PFSK-1 (cell line): ENCODE measurements at regions not wholly inside any gene's neighbourhood (a gene's known extent, or its start where the extent isn't known, plus 50 kb on each side); places are given as distances from the start of the nearest gene placed in this dataset.

Experiments used
- FOXP2 ChIP-seq: optimal IDR thresholded peaks from 2 replicates; pipeline ENCODE3; 2011; ENCODE audit warnings: borderline replicate concordance, control low read depth, inconsistent platforms; ENCODE audit not compliant: insufficient read depth; ENCODE audit errors: extremely low read length, extremely low read depth
- POLR2AphosphoS5 ChIP-seq: IDR thresholded peaks from 2 replicates; pipeline ENCODE4 v1.6.1; 2012; ENCODE audit warnings: low read depth, mild to moderate bottlenecking, control low read depth, low read length, moderate library complexity
- REST ChIP-seq, 2 experiments: IDR thresholded peaks; 2 replicates each; pipeline versions ENCODE4 v1.6.1 to v1.8.0; 2011 to 2012; ENCODE audit warnings: low read depth in 2 of 2, low read length in 2 of 2, control low read depth in 1 of 2, inconsistent platforms in 1 of 2, mild to moderate bottlenecking in 1 of 2, moderate library complexity in 1 of 2; ENCODE audit not compliant: insufficient read depth in 1 of 2
- SIN3A ChIP-seq: IDR thresholded peaks from 2 replicates; pipeline ENCODE4 v1.6.1; 2012; ENCODE audit warnings: mild to moderate bottlenecking, low read length, moderate library complexity, borderline replicate concordance; ENCODE audit not compliant: insufficient read depth
- TAF1 ChIP-seq: IDR thresholded peaks from 2 replicates; pipeline ENCODE4 v1.6.1; 2012; ENCODE audit warnings: low read length, control low read depth, borderline replicate concordance; ENCODE audit not compliant: insufficient read depth

DNA sequence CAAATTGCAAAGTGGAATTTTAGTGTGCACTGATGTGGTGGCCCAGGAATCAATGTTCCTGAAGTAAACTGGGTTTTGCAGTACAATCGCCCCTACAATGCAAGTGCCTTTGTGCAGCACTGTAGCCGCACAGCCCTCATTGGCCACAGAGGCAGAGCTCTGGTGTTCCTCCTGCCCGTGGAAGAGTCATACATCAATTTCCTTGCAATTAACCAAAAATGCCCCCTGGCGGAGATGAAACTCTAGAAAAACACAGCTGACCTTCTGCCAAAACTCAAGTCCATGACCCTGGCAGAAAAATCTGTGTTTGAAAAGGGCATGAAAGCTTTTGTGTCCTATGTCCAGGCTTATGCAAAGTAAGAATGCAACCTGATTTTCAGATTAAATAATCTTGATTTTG, 117.9 kb upstream of the PRB2 start:
- TF ChIP-seq FOXP2, result no peak
- TF ChIP-seq POLR2AphosphoS5, result no peak
- TF ChIP-seq REST (IDR thresholded peaks at IDR 0.05; ENCODE audit: insufficient read depth in 1 of 2, low read depth in 2 of 2, low read length in 2 of 2), result no peak
- no peak for TF ChIP-seq TAF1
- no peak for TF ChIP-seq SIN3A

DNA sequence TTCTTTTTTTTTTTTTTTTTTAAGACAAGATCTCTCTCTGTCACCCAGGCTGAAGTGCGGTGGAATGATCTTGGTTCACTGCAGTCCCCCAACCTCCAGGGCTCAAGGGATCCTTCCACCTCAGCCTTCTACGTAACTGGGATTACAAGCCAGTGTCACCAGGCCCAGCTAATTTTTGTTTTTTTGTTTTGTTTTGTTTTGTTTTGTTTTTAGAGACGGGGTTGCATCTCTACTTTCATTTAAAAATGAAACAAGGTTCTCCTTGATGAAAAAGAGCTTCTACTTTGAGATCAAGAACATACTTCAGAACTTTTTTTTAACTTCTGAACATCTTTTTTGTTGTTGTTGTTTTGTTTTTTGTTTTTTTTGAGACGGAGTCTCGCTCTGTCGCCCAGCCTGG, 121.7 kb upstream of the PRB2 start:
- TF ChIP-seq POLR2AphosphoS5, result no peak

GRCh38 chr12:11524446-11524845, 125.0 kb upstream of the ETV6 start:
- TF ChIP-seq POLR2AphosphoS5 (no peak), SIN3A (no peak)

- TF ChIP-seq SIN3A (no peak), REST (IDR thresholded peaks at IDR 0.05; ENCODE audit: insufficient read depth in 1 of 2, low read depth in 2 of 2, low read length in 2 of 2) (no peak)
Measured at GRCh38 chr12:11534064-11534463, 115.4 kb upstream of the ETV6 start.

DNA sequence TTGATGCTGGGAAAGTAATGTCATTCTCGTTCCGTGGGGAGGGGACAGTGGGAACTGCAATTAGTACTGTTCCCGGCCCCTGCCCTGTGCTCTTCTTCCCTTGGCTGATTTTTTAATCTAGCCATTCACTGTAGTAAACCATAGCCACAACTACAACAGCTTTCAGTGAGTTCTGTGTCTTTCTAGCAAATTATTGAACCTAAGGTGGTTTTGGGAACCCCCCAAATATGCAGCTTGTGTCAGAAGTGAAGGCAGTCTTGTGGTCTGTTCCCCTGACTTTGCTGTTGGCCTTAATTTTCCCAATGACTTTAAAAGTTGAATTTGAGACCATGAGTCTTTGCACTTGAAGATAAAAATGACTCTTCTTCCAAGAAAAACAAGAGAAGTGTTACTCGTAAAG, 114.3 kb upstream of the ETV6 start:
- TF ChIP-seq POLR2AphosphoS5, result no peak
- TF ChIP-seq TAF1, result no peak
- TF ChIP-seq FOXP2, result no peak
- no peak for TF ChIP-seq SIN3A
- no peak for TF ChIP-seq REST (IDR thresholded peaks at IDR 0.05; ENCODE audit: insufficient read depth in 1 of 2, low read depth in 2 of 2, low read length in 2 of 2)

- TF ChIP-seq TAF1, result no peak
- TF ChIP-seq SIN3A, result no peak
- no peak for TF ChIP-seq POLR2AphosphoS5
- TF ChIP-seq REST (IDR thresholded peaks at IDR 0.05; ENCODE audit: insufficient read depth in 1 of 2, low read depth in 2 of 2, low read length in 2 of 2), result no peak
- no peak for TF ChIP-seq FOXP2
Measured at GRCh38 chr12:11539156-11539555, 110.3 kb upstream of the ETV6 start.
